ENCODE measurements at regions not wholly inside any gene's neighbourhood (a gene's known extent, or its start where the extent isn't known, plus 50 kb on each side); places are given as distances from the start of the nearest gene placed in this dataset.

GRCh38 chr10:10432296-10433035 lies 585.2 kb upstream of the CELF2 start:
- TF ChIP-seq, protein P1, sequence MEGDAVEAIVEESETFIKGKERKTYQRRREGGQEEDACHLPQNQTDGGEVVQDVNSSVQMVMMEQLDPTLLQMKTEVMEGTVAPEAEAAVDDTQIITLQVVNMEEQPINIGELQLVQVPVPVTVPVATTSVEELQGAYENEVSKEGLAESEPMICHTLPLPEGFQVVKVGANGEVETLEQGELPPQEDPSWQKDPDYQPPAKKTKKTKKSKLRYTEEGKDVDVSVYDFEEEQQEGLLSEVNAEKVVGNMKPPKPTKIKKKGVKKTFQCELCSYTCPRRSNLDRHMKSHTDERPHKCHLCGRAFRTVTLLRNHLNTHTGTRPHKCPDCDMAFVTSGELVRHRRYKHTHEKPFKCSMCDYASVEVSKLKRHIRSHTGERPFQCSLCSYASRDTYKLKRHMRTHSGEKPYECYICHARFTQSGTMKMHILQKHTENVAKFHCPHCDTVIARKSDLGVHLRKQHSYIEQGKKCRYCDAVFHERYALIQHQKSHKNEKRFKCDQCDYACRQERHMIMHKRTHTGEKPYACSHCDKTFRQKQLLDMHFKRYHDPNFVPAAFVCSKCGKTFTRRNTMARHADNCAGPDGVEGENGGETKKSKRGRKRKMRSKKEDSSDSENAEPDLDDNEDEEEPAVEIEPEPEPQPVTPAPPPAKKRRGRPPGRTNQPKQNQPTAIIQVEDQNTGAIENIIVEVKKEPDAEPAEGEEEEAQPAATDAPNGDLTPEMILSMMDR (IDR thresholded peaks at IDR 0.05), result no peak
- no peak for TF ChIP-seq POLR2A (IDR thresholded peaks at IDR 0.05)
